Liver (tissue), 3 donors: ENCODE measurements at regions not wholly inside any gene's neighbourhood (a gene's known extent, or its start where the extent isn't known, plus 50 kb on each side); places are given as distances from the start of the nearest gene placed in this dataset.
"Not testable (repeated sequence)": the region's sequence is repeated elsewhere in the genome, so short reads cannot be mapped to it uniquely, and the experiment has no call there.

Experiments used
- FOXA1 ChIP-seq: IDR thresholded peaks from 2 replicates; pipeline ENCODE4 v1.6.1; 2016; ENCODE audit warnings: antibody characterized with exemption
- GABPA ChIP-seq, 2 donors: IDR thresholded peaks in 1 of 2; conservative IDR thresholded peaks in 1 of 2; 2 replicates each; pipeline ENCODE4 v1.6.1; 2016; ENCODE audit warnings: antibody characterized with exemption in 2 of 2, mild to moderate bottlenecking in 1 of 2, moderate library complexity in 1 of 2
- HNF4G ChIP-seq: IDR thresholded peaks from 2 replicates; pipeline ENCODE4 v1.6.1; 2016; ENCODE audit warnings: antibody characterized with exemption
- JUND ChIP-seq, 2 donors: IDR thresholded peaks; 2 replicates each; pipeline ENCODE4 v1.6.1; 2016; ENCODE audit warnings: antibody characterized with exemption in 2 of 2
- RAD21 ChIP-seq, 2 donors: IDR thresholded peaks; 2 replicates each; pipeline ENCODE4 v1.6.1; 2016; ENCODE audit warnings: antibody characterized with exemption in 2 of 2, mild to moderate bottlenecking in 2 of 2
- SP1 ChIP-seq: IDR thresholded peaks from 2 replicates; pipeline ENCODE4 v1.6.1; 2018; ENCODE audit warnings: antibody characterized with exemption, mild to moderate bottlenecking
- YY1 ChIP-seq: IDR thresholded peaks from 2 replicates; pipeline ENCODE4 v1.6.1; 2016; ENCODE audit warnings: antibody characterized with exemption, mild to moderate bottlenecking
- TF ChIP-seq, protein P1 (sequence below): fragments of 150-350 bp; IDR thresholded peaks from 2 replicates; pipeline ENCODE4 v1.5.1; 2017; ENCODE audit warnings: improper control_type of control experiment, low read depth, low read length; ENCODE audit not compliant: missing input control
- TF ChIP-seq, protein P2 (sequence below): IDR thresholded peaks from 2 replicates; pipeline ENCODE4 v1.6.1; 2016; ENCODE audit warnings: antibody characterized with exemption
- TF ChIP-seq, protein P3 (sequence below): IDR thresholded peaks from 2 replicates; pipeline ENCODE4 v1.6.1; 2016; ENCODE audit warnings: antibody characterized with exemption
- TF ChIP-seq, protein P4 (sequence below): IDR thresholded peaks from 2 replicates; pipeline ENCODE4 v1.6.1; 2016; ENCODE audit warnings: antibody characterized with exemption, mild to moderate bottlenecking
- donor health status: healthy.
- donor health status: healthy.

DNA sequence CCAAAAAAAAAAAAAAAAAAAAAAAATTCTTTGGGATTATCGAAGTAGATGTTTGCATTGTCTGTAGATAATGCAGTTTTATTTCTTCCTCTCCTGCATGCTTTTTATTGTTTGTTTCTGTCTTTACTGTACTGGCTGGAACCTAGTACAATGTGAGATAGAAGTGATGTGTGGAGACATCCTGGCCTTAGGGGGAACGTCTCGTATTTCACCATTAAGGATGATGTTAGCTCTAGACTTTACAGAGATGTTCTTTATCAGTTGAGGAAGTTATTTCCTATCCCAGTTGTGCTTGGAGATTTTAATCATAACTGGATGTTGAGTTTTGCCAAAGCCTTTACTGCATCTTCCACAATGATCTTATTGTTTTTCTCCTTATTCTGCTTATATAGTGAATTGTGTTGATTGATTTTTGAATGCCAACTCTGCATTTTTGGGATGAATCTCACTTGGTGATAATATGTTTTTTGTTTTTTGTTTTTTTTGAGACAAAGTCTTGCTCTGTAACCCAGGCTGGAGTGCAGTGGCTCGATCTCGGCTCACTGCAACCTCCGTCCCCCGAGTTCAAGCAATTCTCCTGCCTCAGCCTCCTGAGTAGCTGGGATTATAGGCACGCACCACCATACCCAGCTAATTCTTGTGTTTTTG is 179.7 kb downstream of the LAT start:
- TF ChIP-seq, protein P1, sequence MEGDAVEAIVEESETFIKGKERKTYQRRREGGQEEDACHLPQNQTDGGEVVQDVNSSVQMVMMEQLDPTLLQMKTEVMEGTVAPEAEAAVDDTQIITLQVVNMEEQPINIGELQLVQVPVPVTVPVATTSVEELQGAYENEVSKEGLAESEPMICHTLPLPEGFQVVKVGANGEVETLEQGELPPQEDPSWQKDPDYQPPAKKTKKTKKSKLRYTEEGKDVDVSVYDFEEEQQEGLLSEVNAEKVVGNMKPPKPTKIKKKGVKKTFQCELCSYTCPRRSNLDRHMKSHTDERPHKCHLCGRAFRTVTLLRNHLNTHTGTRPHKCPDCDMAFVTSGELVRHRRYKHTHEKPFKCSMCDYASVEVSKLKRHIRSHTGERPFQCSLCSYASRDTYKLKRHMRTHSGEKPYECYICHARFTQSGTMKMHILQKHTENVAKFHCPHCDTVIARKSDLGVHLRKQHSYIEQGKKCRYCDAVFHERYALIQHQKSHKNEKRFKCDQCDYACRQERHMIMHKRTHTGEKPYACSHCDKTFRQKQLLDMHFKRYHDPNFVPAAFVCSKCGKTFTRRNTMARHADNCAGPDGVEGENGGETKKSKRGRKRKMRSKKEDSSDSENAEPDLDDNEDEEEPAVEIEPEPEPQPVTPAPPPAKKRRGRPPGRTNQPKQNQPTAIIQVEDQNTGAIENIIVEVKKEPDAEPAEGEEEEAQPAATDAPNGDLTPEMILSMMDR = not testable (repeated sequence)
- not testable (repeated sequence) for TF ChIP-seq FOXA1; YY1; JUND (IDR thresholded peaks at IDR 0.05); GABPA (IDR thresholded peaks at IDR 0.05 in 1 of 2, conservative IDR thresholded peaks at IDR 0.05 in 1 of 2); SP1; HNF4G; RAD21 (IDR thresholded peaks at IDR 0.05)
- TF ChIP-seq, protein P2, sequence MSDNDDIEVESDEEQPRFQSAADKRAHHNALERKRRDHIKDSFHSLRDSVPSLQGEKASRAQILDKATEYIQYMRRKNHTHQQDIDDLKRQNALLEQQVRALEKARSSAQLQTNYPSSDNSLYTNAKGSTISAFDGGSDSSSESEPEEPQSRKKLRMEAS = not testable (repeated sequence)
- TF ChIP-seq, protein P3, sequence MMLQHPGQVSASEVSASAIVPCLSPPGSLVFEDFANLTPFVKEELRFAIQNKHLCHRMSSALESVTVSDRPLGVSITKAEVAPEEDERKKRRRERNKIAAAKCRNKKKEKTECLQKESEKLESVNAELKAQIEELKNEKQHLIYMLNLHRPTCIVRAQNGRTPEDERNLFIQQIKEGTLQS = not testable (repeated sequence)
- TF ChIP-seq, protein P4, sequence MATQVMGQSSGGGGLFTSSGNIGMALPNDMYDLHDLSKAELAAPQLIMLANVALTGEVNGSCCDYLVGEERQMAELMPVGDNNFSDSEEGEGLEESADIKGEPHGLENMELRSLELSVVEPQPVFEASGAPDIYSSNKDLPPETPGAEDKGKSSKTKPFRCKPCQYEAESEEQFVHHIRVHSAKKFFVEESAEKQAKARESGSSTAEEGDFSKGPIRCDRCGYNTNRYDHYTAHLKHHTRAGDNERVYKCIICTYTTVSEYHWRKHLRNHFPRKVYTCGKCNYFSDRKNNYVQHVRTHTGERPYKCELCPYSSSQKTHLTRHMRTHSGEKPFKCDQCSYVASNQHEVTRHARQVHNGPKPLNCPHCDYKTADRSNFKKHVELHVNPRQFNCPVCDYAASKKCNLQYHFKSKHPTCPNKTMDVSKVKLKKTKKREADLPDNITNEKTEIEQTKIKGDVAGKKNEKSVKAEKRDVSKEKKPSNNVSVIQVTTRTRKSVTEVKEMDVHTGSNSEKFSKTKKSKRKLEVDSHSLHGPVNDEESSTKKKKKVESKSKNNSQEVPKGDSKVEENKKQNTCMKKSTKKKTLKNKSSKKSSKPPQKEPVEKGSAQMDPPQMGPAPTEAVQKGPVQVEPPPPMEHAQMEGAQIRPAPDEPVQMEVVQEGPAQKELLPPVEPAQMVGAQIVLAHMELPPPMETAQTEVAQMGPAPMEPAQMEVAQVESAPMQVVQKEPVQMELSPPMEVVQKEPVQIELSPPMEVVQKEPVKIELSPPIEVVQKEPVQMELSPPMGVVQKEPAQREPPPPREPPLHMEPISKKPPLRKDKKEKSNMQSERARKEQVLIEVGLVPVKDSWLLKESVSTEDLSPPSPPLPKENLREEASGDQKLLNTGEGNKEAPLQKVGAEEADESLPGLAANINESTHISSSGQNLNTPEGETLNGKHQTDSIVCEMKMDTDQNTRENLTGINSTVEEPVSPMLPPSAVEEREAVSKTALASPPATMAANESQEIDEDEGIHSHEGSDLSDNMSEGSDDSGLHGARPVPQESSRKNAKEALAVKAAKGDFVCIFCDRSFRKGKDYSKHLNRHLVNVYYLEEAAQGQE = not testable (repeated sequence)
